Mucosa of rectum (tissue), 2 donors: ENCODE measurements at regions not wholly inside any gene's neighbourhood (a gene's known extent, or its start where the extent isn't known, plus 50 kb on each side); places are given as distances from the start of the nearest gene placed in this dataset.
A peak's percentile ranks its signal among the peaks of the same experiment; 100 is the strongest.

Source experiments
- H3K27ac ChIP-seq, 2 donors: one replicate each; pipeline ENCODE4 v1.7.0; 2013; ENCODE audit warnings: inconsistent platforms in 2 of 2, low read depth in 2 of 2, low read length in 2 of 2
- H3K27me3 ChIP-seq, 2 donors: one replicate each; pipeline ENCODE4 v1.7.0; 2013; ENCODE audit warnings: low read length in 2 of 2; ENCODE audit not compliant: control insufficient read depth in 2 of 2, insufficient read depth in 2 of 2
- H3K36me3 ChIP-seq, 2 donors: one replicate each; pipeline ENCODE4 v1.7.0; 2013; ENCODE audit warnings: low read length in 2 of 2; ENCODE audit not compliant: control insufficient read depth in 2 of 2, insufficient read depth in 2 of 2
- H3K4me1 ChIP-seq, 2 donors: one replicate each; pipeline ENCODE4 v1.7.0; 2013; ENCODE audit warnings: low read length in 2 of 2, mild to moderate bottlenecking in 1 of 2; ENCODE audit not compliant: control insufficient read depth in 2 of 2, insufficient read depth in 2 of 2
- H3K4me3 ChIP-seq, 2 donors: one replicate each; pipeline ENCODE4 v1.7.0; 2013; ENCODE audit warnings: low read length in 2 of 2
- H3K9ac ChIP-seq, 2 donors: one replicate each; pipeline ENCODE4 v1.7.0; 2013; ENCODE audit warnings: low read length in 2 of 2, low read depth in 1 of 2, mild to moderate bottlenecking in 1 of 2
- H3K9me3 ChIP-seq, 2 donors: one replicate each; pipeline ENCODE4 v1.7.0; 2013; ENCODE audit warnings: low read length in 2 of 2; ENCODE audit not compliant: control insufficient read depth in 2 of 2
- donor health status: healthy.
- donor health status: Normal muscosa, but diverticular disease.

GRCh38 chr1:38559446-38560165 is 300.0 kb downstream of the RRAGC start:
- no peaks in the 10 kb centered on the region for H3K9me3 ChIP-seq
- H3K4me1 ChIP-seq, result peaks cover 4 to 6% of the 10 kb centered on the region in 2 donors
- peak overlapping the region in 1 of 2 donors; percentile 56 for H3K4me3 ChIP-seq
- no peak overlapping the region for H3K9ac ChIP-seq
- peaks cover 0 to 7% of the 10 kb centered on the region in 2 donors for H3K27me3 ChIP-seq
- H3K27ac ChIP-seq, result no peak overlapping the region
- H3K36me3 ChIP-seq, result no peaks in the 10 kb centered on the region

GRCh38 chr1:38558500-38559445 is 300.8 kb downstream of the RRAGC start:
- peaks cover 4 to 6% of the 10 kb centered on the region in 2 donors for H3K4me1 ChIP-seq
- H3K36me3 ChIP-seq, result no peaks in the 10 kb centered on the region
- no peak overlapping the region for H3K9ac ChIP-seq
- H3K27me3 ChIP-seq, result peaks cover 0 to 7% of the 10 kb centered on the region in 2 donors
- no peak overlapping the region for H3K27ac ChIP-seq
- H3K4me3 ChIP-seq, result peak overlapping the region in 1 of 2 donors; percentile 56
- no peaks in the 10 kb centered on the region for H3K9me3 ChIP-seq

DNA sequence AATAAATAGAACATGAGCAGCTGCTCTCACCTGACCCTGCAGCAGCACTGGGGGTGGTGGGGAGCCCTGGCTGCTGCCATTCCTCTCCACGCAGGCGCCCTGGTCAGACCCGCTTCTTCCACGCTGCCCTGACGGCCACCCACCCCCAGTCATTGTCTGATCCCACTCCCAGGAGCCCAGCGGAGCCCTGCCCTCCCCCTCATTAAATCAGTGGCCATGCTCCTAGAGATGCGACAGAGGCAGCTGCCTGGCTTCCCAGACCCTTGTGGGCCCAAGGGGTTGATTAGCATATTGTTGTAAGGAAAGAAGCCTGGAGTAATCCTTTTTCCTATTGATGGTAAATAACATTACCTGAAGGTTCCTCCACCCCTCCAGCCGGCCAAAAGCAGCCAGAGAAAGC is 301.5 kb downstream of the RRAGC start:
- Histone ChIP-seq H3K27ac (no peak overlapping the region), H3K27me3 (peaks cover 0 to 7% of the 10 kb centered on the region in 2 donors), H3K36me3 (no peaks in the 10 kb centered on the region), H3K4me1 (peaks cover 4 to 6% of the 10 kb centered on the region in 2 donors), H3K9ac (no peak overlapping the region), H3K9me3 (no peaks in the 10 kb centered on the region), H3K4me3 (no peak overlapping the region)

DNA sequence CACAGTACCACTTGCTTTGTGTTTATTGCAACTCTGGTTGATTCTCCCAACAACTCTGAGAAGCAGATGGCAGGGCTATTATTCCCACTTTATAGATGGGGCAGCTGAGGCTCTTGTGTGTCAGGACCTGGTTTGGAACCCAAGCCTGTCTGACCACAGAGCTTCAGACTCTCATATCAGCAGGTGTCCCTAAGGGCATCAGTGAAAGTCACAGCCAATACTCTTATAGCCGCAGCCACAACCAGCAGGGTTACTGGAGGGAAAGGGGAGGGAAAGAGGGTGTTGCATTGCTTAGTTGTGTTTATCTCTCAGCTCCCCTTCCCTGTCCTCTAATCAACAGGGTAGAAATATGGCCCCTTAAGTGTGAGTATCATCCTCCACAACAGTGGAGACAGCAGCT is 304.0 kb downstream of the RRAGC start:
- H3K27me3 ChIP-seq, result peaks cover 0 to 3% of the 10 kb centered on the region in 2 donors
- peaks cover 4 to 6% of the 10 kb centered on the region in 2 donors for H3K4me1 ChIP-seq
- H3K27ac ChIP-seq, result no peak overlapping the region
- no peak overlapping the region for H3K9ac ChIP-seq
- H3K36me3 ChIP-seq, result no peaks in the 10 kb centered on the region
- H3K9me3 ChIP-seq, result no peaks in the 10 kb centered on the region
- H3K4me3 ChIP-seq, result no peak overlapping the region

DNA sequence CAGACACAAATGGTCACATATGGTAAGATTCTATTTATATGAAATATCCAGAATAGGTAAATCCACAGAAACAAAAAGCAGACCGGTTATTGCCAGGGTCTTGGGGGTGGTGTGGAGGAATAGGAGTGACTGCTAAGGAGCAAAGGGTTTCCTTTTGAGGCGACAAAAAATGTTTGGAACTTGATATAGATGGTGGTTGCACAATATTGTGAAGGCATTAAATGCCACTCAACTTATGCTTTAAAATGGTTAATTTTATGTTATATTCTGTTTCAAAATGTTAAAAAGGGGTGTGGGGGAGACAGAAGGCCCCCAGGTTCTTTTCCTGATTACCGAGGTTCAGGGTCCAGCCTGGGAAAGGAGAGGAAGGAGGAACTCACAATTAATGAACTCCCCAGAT is 304.4 kb downstream of the RRAGC start:
- Histone ChIP-seq H3K9ac (no peak overlapping the region), H3K27me3 (peaks cover 0 to 3% of the 10 kb centered on the region in 2 donors), H3K36me3 (no peaks in the 10 kb centered on the region), H3K4me1 (peaks cover 1% of the 10 kb centered on the region in 2 donors), H3K4me3 (no peak overlapping the region), H3K9me3 (no peaks in the 10 kb centered on the region), H3K27ac (no peak overlapping the region)

DNA sequence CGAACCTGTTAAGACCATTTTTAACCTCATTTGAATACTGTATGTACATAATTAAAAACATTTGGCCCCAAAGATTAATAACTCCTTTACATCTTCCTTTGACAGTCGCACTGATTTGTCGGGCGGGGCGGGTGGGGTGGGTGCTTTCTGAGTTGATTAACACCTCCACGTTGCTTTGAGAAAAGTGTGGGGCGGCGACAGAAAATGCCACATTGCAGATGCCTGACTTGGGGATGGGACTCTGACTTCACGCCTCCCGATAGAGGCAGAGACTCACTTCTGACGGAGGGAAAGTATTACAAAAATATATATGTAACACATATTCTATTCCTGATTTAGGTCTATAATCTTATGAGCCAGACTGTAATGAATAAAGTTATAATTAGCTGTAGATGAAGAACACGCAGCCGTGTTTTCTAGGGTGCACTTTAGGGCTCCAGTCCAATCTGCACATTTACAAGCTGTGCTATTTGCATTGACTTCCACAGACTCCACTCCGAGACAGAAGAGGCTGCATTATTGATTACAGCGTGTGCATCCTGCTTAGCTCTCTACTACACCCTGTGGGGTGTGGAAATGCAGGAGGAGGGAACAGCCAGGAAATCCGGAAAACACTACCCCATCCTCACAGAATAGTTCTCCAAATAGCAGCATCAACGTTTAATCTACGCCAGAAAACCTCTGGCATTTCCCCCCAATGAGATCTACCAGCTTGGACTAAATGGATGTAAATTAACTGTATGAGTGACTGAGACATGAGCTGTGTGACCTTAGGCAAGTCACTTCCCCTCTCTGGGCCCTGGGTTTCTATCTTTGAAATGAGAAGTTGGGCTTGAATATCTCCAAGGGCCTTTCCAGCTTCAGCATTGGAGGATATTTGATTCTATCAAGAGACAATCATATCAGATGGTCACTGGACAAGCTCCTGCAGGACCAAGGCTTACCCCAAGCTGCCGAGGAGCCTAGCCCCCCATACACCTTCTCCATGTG is 308.0 kb downstream of the RRAGC start:
- H3K27ac ChIP-seq, result no peak overlapping the region
- no peaks in the 10 kb centered on the region for H3K36me3 ChIP-seq
- H3K27me3 ChIP-seq, result peaks cover 0 to 5% of the 10 kb centered on the region in 2 donors
- no peaks in the 10 kb centered on the region for H3K9me3 ChIP-seq
- H3K4me3 ChIP-seq, result no peak overlapping the region
- no peaks in the 10 kb centered on the region for H3K4me1 ChIP-seq
- no peak overlapping the region for H3K9ac ChIP-seq

- no peaks in the 10 kb centered on the region for H3K36me3 ChIP-seq
- no peaks in the 10 kb centered on the region for H3K9me3 ChIP-seq
- H3K4me1 ChIP-seq, result no peaks in the 10 kb centered on the region
- no peak overlapping the region for H3K27ac ChIP-seq
- no peak overlapping the region for H3K4me3 ChIP-seq
- H3K27me3 ChIP-seq, result peaks cover 0 to 3% of the 10 kb centered on the region in 2 donors
- no peak overlapping the region for H3K9ac ChIP-seq
Measured at GRCh38 chr1:38549191-38549590, 310.4 kb downstream of the RRAGC start.

GRCh38 chr1:38547321-38547720 is 312.3 kb downstream of the RRAGC start:
- no peak overlapping the region for H3K27ac ChIP-seq
- peaks cover 0 to 3% of the 10 kb centered on the region in 2 donors for H3K27me3 ChIP-seq
- H3K36me3 ChIP-seq, result no peaks in the 10 kb centered on the region
- no peak overlapping the region for H3K4me3 ChIP-seq
- no peak overlapping the region for H3K9ac ChIP-seq
- H3K9me3 ChIP-seq, result no peaks in the 10 kb centered on the region
- H3K4me1 ChIP-seq, result no peaks in the 10 kb centered on the region

DNA sequence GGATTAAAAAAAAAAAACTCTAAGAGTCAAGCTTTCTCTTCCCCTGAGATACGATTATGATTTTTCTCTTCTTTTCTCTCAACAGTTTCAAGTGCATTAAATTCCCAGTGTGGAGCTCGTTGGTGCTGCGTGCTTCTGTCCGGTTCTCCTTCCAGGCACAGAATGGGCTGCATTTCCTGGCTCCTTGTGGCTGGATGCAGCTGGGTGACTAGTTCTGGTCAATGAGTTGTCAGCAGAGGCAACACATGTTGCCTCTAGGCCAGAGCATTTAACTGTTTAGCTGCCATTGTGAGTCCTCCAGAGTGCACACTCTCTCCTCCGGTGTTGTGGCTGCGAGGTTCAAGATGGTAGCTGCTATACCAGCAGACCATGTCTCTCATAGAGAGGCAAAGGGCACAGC is 312.9 kb downstream of the RRAGC start:
- Histone ChIP-seq H3K4me1 (no peaks in the 10 kb centered on the region), H3K9me3 (no peaks in the 10 kb centered on the region)

More for the DNA sequence above, 312.9 kb downstream of the RRAGC start:
- H3K27me3 ChIP-seq, result peaks cover 0 to 3% of the 10 kb centered on the region in 2 donors
- no peak overlapping the region for H3K4me3 ChIP-seq
- no peak overlapping the region for H3K9ac ChIP-seq
- H3K36me3 ChIP-seq, result no peaks in the 10 kb centered on the region
- H3K27ac ChIP-seq, result no peak overlapping the region
